Suprapubic skin (tissue), 4 donors: ENCODE measurements at regions not wholly inside any gene's neighbourhood (a gene's known extent, or its start where the extent isn't known, plus 50 kb on each side); places are given as distances from the start of the nearest gene placed in this dataset.
A peak's percentile ranks its signal among the peaks of the same experiment; 100 is the strongest.

Experiments used
- DNase-seq, 2 donors: peaks; one replicate each; pipeline ENCODE4 v3.0.0-alpha.2; 2019; ENCODE audit warnings: low spot score in 2 of 2
- H3K27ac ChIP-seq: fragments of 200-600 bp; sonication (generic); one replicate; pipeline ENCODE4 v1.5.1; 2019
- H3K27me3 ChIP-seq: fragments of 200-600 bp; sonication (generic); one replicate; pipeline ENCODE4 v1.5.1; 2019
- H3K36me3 ChIP-seq: fragments of 200-600 bp; sonication (generic); one replicate; pipeline ENCODE4 v1.5.1; 2019
- H3K4me1 ChIP-seq: fragments of 200-600 bp; sonication (generic); one replicate; pipeline ENCODE4 v1.5.1; 2019
- H3K4me3 ChIP-seq: fragments of 200-600 bp; sonication (generic); one replicate; pipeline ENCODE4 v1.5.1; 2019; ENCODE audit warnings: mild to moderate bottlenecking
- H3K9me3 ChIP-seq: fragments of 200-600 bp; sonication (generic); one replicate; pipeline ENCODE4 v1.5.1; 2019
- CTCF ChIP-seq, 2 donors: fragments of 200-600 bp in 1 of 2; fragments of 450-650 bp in 1 of 2; sonication (generic) in 1 of 2; IDR thresholded peaks; one replicate each; pipeline ENCODE4 v1.5.1; 2016 to 2019; ENCODE audit warnings: antibody characterized with exemption in 2 of 2, mild to moderate bottlenecking in 1 of 2, moderate library complexity in 1 of 2
- EP300 ChIP-seq: sonication (generic); formaldehyde crosslinking; IDR thresholded peaks from one replicate; pipeline ENCODE4 v1.6.1; 2017; ENCODE audit warnings: antibody characterized with exemption
- POLR2A ChIP-seq, 2 donors: fragments of 450-650 bp; IDR thresholded peaks; one replicate each; pipeline ENCODE4 v1.6.1; 2017; ENCODE audit warnings: antibody characterized with exemption in 2 of 2, mild to moderate bottlenecking in 2 of 2, moderate library complexity in 2 of 2
- POLR2AphosphoS5 ChIP-seq, 3 donors: sonication (generic); formaldehyde crosslinking; IDR thresholded peaks; one replicate each; pipeline ENCODE4 v1.6.1; 2017; ENCODE audit warnings: antibody characterized with exemption in 3 of 3
- WGBS: methylation state at CpG from one replicate; pipeline ENCODE4 v1.1.5; 2018; 5-methylcytosine and 5-hydroxymethylcytosine counted together

GRCh38 chr7:369476-370258, 79.7 kb downstream of the FOXL3 start:
- Histone ChIP-seq H3K36me3 (no peaks in the 10 kb centered on the region), H3K27ac (peak overlapping the region; percentile 48), H3K27me3 (peaks cover 3% of the 10 kb centered on the region), H3K4me3 (no peak overlapping the region), H3K4me1 (peaks cover 27% of the 10 kb centered on the region), H3K9me3 (no peaks in the 10 kb centered on the region)
- no peak for TF ChIP-seq CTCF (IDR thresholded peaks at IDR 0.05)
- TF ChIP-seq POLR2A (IDR thresholded peaks at IDR 0.05): no peak
- no peak for TF ChIP-seq EP300
- TF ChIP-seq POLR2AphosphoS5 (IDR thresholded peaks at IDR 0.05): no peak
- peak; percentile 61 to 72 for DNase-seq
- 72% methylated on average over 40 of the region's 57 CpGs for WGBS

- 88% methylated on average over 11 of the region's 13 CpGs for WGBS
- peaks cover 27% of the 10 kb centered on the region for H3K4me1 ChIP-seq
- peaks cover 4% of the 10 kb centered on the region for H3K27me3 ChIP-seq
- no peak overlapping the region for H3K4me3 ChIP-seq
- TF ChIP-seq EP300 (no peak), POLR2AphosphoS5 (IDR thresholded peaks at IDR 0.05) (no peak), CTCF (IDR thresholded peaks at IDR 0.05) (no peak), POLR2A (IDR thresholded peaks at IDR 0.05) (no peak)
- DNase-seq: peak; percentile 40 to 60
- H3K27ac ChIP-seq: no peak overlapping the region
- H3K9me3 ChIP-seq: no peaks in the 10 kb centered on the region
- H3K36me3 ChIP-seq: no peaks in the 10 kb centered on the region
These were observed 80.3 kb downstream of the FOXL3 start for GRCh38 chr7:370259-370625.

GRCh38 chr7:370775-371118, 80.8 kb downstream of the FOXL3 start:
- no peak for DNase-seq
- WGBS: 85% methylated on average over 9 of the region's 10 CpGs
- Histone ChIP-seq H3K36me3 (no peaks in the 10 kb centered on the region), H3K27me3 (peaks cover 9% of the 10 kb centered on the region), H3K4me3 (no peak overlapping the region), H3K9me3 (no peaks in the 10 kb centered on the region), H3K27ac (no peak overlapping the region), H3K4me1 (peaks cover 26% of the 10 kb centered on the region)
- TF ChIP-seq CTCF (IDR thresholded peaks at IDR 0.05) (no peak), POLR2A (IDR thresholded peaks at IDR 0.05) (no peak), POLR2AphosphoS5 (IDR thresholded peaks at IDR 0.05) (no peak), EP300 (no peak)

- WGBS: 89% methylated on average over 10 of the region's 13 CpGs
- no peak overlapping the region for H3K27ac ChIP-seq
These were observed 81.3 kb downstream of the FOXL3 start for GRCh38 chr7:371119-371778.

More at GRCh38 chr7:371119-371778, 81.3 kb downstream of the FOXL3 start:
- no peaks in the 10 kb centered on the region for H3K36me3 ChIP-seq
- no peak overlapping the region for H3K4me3 ChIP-seq
- H3K27me3 ChIP-seq: peaks cover 14% of the 10 kb centered on the region
- no peak for TF ChIP-seq EP300
- no peak for TF ChIP-seq CTCF (IDR thresholded peaks at IDR 0.05)
- TF ChIP-seq POLR2A (IDR thresholded peaks at IDR 0.05): no peak
- no peak for TF ChIP-seq POLR2AphosphoS5 (IDR thresholded peaks at IDR 0.05)
- H3K4me1 ChIP-seq: peaks cover 25% of the 10 kb centered on the region
- H3K9me3 ChIP-seq: no peaks in the 10 kb centered on the region
- peak in 1 of 2 donors; percentile 53 for DNase-seq
